ENCODE measurements at regions not wholly inside any gene's neighbourhood (a gene's known extent, or its start where the extent isn't known, plus 50 kb on each side); places are given as distances from the start of the nearest gene placed in this dataset.

DNA sequence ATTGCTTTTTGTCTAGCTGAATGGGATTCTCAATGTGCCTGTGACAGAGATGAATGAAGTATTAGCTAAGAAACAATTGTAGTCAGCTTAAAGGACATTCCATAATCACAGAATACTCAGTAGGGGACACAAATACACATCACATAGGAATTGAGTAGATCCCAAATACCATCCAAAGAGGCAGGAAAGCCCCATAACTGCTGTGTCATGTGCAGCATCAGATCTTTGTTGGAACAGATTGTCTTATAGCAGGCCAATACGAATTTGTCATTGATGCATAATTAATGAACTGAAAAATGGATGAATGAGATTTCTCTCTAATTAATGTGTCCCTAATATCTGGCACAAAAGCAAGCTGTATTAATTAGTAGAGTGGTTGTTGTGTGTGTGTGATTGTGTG is 82.3 kb upstream of the S1PR1 start:
- intact Hi-C loops (cut with micrococcal nuclease): no loop called here

GRCh38 chr1:101153692-101154091 is 83.1 kb upstream of the S1PR1 start:
- intact Hi-C loops (cut with micrococcal nuclease): no loop called here

- intact Hi-C loops (cut with micrococcal nuclease): no loop called here
Observed at GRCh38 chr1:101152633-101153032, 84.2 kb upstream of the S1PR1 start.

- intact Hi-C loops (cut with micrococcal nuclease): no loop called here
Observed at GRCh38 chr1:101151286-101151685, 85.5 kb upstream of the S1PR1 start.

GRCh38 chr1:101150670-101151069 is 86.1 kb upstream of the S1PR1 start:
- intact Hi-C loops (cut with micrococcal nuclease): no loop called here

DNA sequence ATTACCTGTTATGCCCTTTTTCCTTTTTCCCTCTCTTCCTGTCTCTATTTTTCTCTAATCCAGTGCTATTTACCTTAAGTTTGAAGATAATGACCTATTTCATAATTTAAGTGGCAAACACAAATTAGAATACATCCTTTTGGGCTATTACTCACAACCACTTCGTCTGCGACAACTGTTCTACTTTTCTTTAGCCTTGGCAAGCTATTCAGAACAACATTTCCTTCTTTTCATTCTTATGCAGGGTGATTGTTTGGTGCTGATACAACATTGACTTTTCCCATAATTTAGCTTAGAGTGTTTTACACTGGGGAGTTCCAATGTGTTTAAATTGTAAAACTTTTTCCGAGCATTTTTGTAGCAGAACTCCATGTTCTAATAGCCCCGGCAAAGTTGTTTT is 86.6 kb upstream of the S1PR1 start:
- intact Hi-C loops (cut with micrococcal nuclease): no loop called here

GRCh38 chr1:101148980-101149379 is 87.8 kb upstream of the S1PR1 start:
- intact Hi-C loops (cut with micrococcal nuclease): no loop called here

DNA sequence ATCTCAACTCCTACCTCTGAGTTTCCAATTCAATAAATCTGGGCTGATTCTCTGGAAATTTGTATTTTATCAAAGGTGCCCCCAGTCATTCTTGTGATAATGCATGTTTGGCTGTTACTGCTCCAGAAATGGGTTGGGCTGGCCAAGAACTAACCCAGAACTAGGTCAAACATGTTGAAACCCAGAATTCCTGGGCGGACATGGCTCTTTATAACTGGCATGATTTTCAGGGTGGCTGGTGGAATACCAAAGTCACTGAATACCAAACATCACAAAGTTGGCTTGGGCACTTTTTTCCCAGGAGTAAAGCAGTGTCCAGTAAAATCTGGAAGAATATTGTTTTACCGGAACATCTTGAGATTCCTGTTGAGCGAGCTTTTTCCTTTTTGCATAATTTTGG is 89.4 kb upstream of the S1PR1 start:
- intact Hi-C loops (cut with micrococcal nuclease): no loop called here

- intact Hi-C loops (cut with micrococcal nuclease): no loop called here
Observed at GRCh38 chr1:101145449-101145820, 91.4 kb upstream of the S1PR1 start.

- intact Hi-C loops (cut with micrococcal nuclease): no loop called here
Observed at GRCh38 chr1:101144671-101145448, 92.0 kb upstream of the S1PR1 start.

- intact Hi-C loops (cut with micrococcal nuclease): no loop called here
Observed at GRCh38 chr1:101142244-101142643, 94.6 kb upstream of the S1PR1 start.

- intact Hi-C loops (cut with micrococcal nuclease): no loop called here
Observed at GRCh38 chr1:101141376-101141775, 95.4 kb upstream of the S1PR1 start.

GRCh38 chr1:101139821-101140718 is 96.7 kb upstream of the S1PR1 start:
- intact Hi-C loops (cut with micrococcal nuclease): loop anchor here (5.0 kb wide), 1 partner anchor 217 kb away; no protein-coding TSS in a partner anchor

DNA sequence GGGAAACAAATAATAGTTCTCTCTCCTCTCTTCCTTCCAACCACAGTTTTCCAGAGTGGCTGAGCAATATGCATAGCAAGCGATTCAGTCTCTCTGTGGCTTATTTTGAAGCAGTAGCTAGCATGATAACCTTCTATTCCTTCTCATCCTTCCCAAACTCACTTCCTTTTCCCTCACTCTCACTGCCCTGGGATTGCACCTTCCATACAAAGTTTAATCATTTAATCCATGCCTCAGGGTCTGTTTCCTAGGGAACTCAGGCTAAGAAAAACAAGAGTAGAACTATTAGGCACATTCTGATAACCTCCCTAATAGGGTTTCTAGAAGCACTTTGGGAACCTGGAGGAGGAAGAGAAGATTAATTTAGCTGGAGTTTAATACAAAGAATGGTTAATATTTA is 97.7 kb upstream of the S1PR1 start:
- intact Hi-C loops (cut with micrococcal nuclease): loop anchor here (5.0 kb wide), 1 partner anchor 218 kb away; no protein-coding TSS in a partner anchor

DNA sequence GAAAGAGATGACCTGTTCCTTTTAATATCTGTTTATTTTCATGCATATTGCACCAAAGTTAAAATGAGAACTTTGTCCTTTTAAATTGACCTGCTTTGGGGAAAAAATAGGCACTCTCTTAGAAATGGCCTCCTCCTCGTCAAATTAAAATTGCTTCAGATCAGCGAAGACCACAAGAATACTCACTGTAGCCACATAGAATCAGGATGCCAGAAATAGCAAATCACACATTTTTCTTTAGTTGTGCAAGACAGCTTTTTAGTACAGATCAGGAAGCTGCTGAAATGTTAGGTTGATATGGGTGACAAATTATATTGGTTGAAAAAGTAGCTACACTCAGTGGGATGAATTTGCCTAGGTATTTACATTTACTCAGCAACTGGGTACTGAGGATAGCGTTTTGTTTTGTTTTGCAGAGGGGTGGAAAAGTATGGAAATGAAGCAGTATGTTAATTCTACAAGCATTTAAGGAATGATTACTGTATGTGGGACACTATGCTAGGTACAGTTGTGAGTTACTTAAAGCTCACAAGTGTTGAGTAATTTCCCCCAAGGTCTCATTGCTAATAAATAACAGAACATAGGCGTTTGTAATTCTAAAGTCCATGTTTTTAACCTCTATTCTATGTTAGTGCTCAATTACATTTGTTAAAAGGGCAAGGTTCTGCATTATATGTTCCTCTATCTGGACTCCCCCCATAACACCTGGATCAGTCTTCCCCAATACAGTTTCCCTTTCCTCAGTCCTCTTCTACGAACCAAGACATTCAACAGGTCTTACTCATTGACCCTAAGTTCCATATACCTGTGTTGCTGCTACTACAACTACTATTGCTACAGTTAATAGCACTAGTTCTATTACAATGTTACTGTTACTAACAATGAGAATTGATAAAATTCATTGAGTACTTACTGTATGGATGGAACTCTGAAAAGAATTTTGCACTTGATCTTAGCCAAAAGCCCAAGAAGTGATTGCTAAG is 99.4 kb upstream of the S1PR1 start:
- intact Hi-C loops (cut with micrococcal nuclease): loop anchor here (1.0 to 5.0 kb wide), 3 partner anchors 101 to 220 kb away; no protein-coding TSS in a partner anchor

- intact Hi-C loops (cut with micrococcal nuclease): loop anchor here (1.0 to 5.0 kb wide), 7 partner anchors 24 to 221 kb away; partner anchors contain the start of gene DPH5
Observed at GRCh38 chr1:101136739-101137138, 100.1 kb upstream of the S1PR1 start.

GRCh38 chr1:101136271-101136670 is 100.5 kb upstream of the S1PR1 start:
- intact Hi-C loops (cut with micrococcal nuclease): loop anchor here (1.0 to 5.0 kb wide), 5 partner anchors 24 to 221 kb away; partner anchors contain the start of gene DPH5

DNA sequence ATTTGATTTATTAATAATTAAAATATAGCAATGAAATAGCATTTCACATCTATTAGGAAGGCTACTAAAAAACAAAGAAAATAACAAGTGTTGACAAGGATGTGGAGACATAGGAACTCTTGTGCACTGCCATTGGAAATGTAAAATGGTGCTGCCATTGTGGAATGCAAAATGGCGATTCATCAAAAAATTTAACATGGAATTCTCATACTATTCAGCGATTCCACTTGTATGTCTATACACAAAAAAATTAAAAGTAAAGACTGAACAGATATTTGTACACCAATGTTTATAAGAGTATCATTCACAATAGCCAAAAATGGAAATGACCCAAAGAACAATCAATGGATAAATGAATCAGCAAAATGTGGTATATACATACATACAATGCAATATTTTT is 101.3 kb upstream of the S1PR1 start:
- intact Hi-C loops (cut with micrococcal nuclease): loop anchor here (5.0 kb wide), 1 partner anchor 222 kb away; no protein-coding TSS in a partner anchor

GRCh38 chr1:101131239-101131843 is 105.5 kb upstream of the S1PR1 start:
- intact Hi-C loops (cut with micrococcal nuclease): no loop called here

DNA sequence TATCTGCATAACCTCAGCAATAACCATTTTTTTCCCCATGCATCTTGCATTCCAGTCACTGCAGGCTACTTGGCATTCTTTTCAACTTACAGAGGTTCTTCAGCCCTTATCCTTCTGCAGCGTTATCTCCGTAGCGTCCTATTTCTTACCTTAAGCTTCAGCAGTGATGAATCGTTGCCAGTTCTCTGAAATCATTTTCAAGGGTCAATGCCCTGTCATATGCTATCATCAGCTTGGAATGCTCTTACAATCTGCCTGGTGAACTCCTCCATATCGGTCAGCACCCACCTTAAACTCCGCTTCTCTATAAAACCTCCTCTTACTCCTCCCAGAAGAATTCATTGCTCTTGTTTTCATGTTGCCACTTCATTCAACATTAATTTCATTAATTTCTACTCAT is 105.1 kb upstream of the DPH5 start:
- intact Hi-C loops (cut with micrococcal nuclease): loop anchor here (1.0 kb wide), 1 partner anchor 8 kb away; no protein-coding TSS in a partner anchor

All from T-helper 1 cell treated with Interleukin-12 subunit alpha and Interleukin-12 subunit beta and Interleukin-4 antibody, amounts not matched to agents 30 ng/mL and 1 ng/mL, for 36 hours (primary cell).